K562 (cell line): ENCODE measurements at regions not wholly inside any gene's neighbourhood (a gene's known extent, or its start where the extent isn't known, plus 50 kb on each side); places are given as distances from the start of the nearest gene placed in this dataset.
"Not testable (repeated sequence)": the region's sequence is repeated elsewhere in the genome, so short reads cannot be mapped to it uniquely, and the experiment has no call there.

Source experiments
- ATAC-seq: fragments of 200-7000 bp; cut with Tn5 transposase; 3 replicates; pipeline ENCODE4 v1.9.1; 2020; ENCODE audit warnings: moderate library complexity
- BruUV-seq: library from RNA; stranded (reverse); fragments of 400-500 nt; replicated peaks from 2 replicates; lab custom pipeline; 2021; lab: Mats Ljungman, UMichigan
- CTCF ChIA-PET: fragments of 300-600 bp; formaldehyde crosslinking; extraction: SDS; loops from one replicate; lab custom pipeline; 2021; ENCODE audit warnings: low intra/inter-chr PET ratio; lab: Yijun Ruan, JAX
- POLR2A ChIA-PET: fragments of 300-600, 350-650 bp; sonication (Branson Sonifier 250); formaldehyde crosslinking; extraction: SDS; loops from one replicate; lab custom pipeline; 2021; ENCODE audit warnings: antibody characterized with exemption, inconsistent platforms; lab: Yijun Ruan, JAX
- DNase-seq, 4 experiments: peaks; one replicate each; pipeline versions ENCODE4 v3.0.0 to v3.0.0-alpha.2; 2011 to 2018; ENCODE audit warnings: low spot score in 3 of 4, mixed read lengths in 3 of 4; ENCODE audit errors: extremely low read depth in 1 of 4
- FAIRE-seq: peaks from 2 replicates; lab custom pipeline; 2011; peaks lifted over from hg19 to GRCh38; lab: Jason Lieb, UNC
- H2AFZ ChIP-seq: 2 replicates; pipeline ENCODE4 v1.6.0; 2011; ENCODE audit warnings: low read depth, low read length, control low read depth, inconsistent platforms
- H3K27ac ChIP-seq: fragments of 200-600 bp; 3 replicates; pipeline ENCODE4 v1.8.0; 2011; ENCODE audit warnings: low read depth, mild to moderate bottlenecking, control low read depth, inconsistent platforms, low read length, moderate library complexity, mixed read lengths; ENCODE audit errors: extremely low read depth
- H3K27me3 ChIP-seq, 2 experiments: fragments of 300-600 bp in 1 of 2; 2 replicates in 1 of 2; 3 replicates in 1 of 2; pipeline versions ENCODE4 v1.6.0 to v1.8.0; 2011; ENCODE audit warnings: inconsistent platforms in 2 of 2, low read length in 2 of 2, mild to moderate bottlenecking in 1 of 2, mixed read lengths in 1 of 2, moderate library complexity in 1 of 2; ENCODE audit not compliant: control insufficient read depth in 2 of 2, insufficient read depth in 2 of 2
- H3K36me3 ChIP-seq: fragments of 300-600 bp; 3 replicates; pipeline ENCODE4 v1.8.0; 2011; ENCODE audit warnings: mild to moderate bottlenecking, low read length, inconsistent platforms; ENCODE audit not compliant: control insufficient read depth, insufficient read depth
- H3K4me1 ChIP-seq, 2 experiments: fragments of 200-600 bp in 1 of 2; replicated peaks in 1 of 2; 2 replicates in 1 of 2; 3 replicates in 1 of 2; pipeline versions ENCODE4 v1.5.1 to v1.8.0; 2011; ENCODE audit warnings: inconsistent platforms in 2 of 2, low read length in 2 of 2, mild to moderate bottlenecking in 1 of 2, mixed read lengths in 1 of 2, moderate library complexity in 1 of 2; ENCODE audit not compliant: control insufficient read depth in 2 of 2, insufficient read depth in 2 of 2
- H3K4me2 ChIP-seq: 2 replicates; pipeline ENCODE4 v1.6.1; 2011; ENCODE audit warnings: low read length, control low read depth, inconsistent platforms, mixed read lengths; ENCODE audit not compliant: insufficient read depth
- H3K4me3 ChIP-seq: fragments of 200-600 bp; sonication (generic), shearing (Covaris generic); 2 replicates; pipeline ENCODE4 v1.5.1; 2016; ENCODE audit warnings: control low read depth, inconsistent platforms
- H3K79me2 ChIP-seq: fragments of 200-600 bp; 3 replicates; pipeline ENCODE4 v1.8.0; 2011; ENCODE audit warnings: low read length, inconsistent platforms; ENCODE audit not compliant: control insufficient read depth, insufficient read depth
- H3K9ac ChIP-seq, 2 experiments: 2 replicates each; pipeline versions ENCODE4 v1.6.0 to v1.6.1; 2011; ENCODE audit warnings: low read depth in 2 of 2, low read length in 2 of 2, control low read depth in 1 of 2, inconsistent platforms in 1 of 2, mild to moderate bottlenecking in 1 of 2, mixed read lengths in 1 of 2; ENCODE audit not compliant: insufficient read depth in 1 of 2
- H3K9me1 ChIP-seq: one replicate; pipeline ENCODE4 v1.6.0; 2011; ENCODE audit warnings: inconsistent platforms, mild to moderate bottlenecking, low read length, moderate library complexity; ENCODE audit not compliant: control insufficient read depth, insufficient read depth
- H3K9me3 ChIP-seq: replicated peaks from 2 replicates; pipeline ENCODE4 v1.5.1; 2011; ENCODE audit warnings: low read depth, low read length, inconsistent platforms; ENCODE audit not compliant: control insufficient read depth, insufficient read depth
- H4K20me1 ChIP-seq: replicated peaks from 2 replicates; pipeline ENCODE4 v1.6.1; 2011; ENCODE audit warnings: low read length, inconsistent platforms, mixed read lengths; ENCODE audit not compliant: control insufficient read depth, insufficient read depth
- DIDO1 ChIP-seq: fragments of 450-650 bp; IDR thresholded peaks from 2 replicates; pipeline ENCODE4 v1.6.1; 2016; ENCODE audit warnings: low read depth, missing biosample characterization, missing genetic modification characterization
- RFX5 ChIP-seq: IDR thresholded peaks from 2 replicates; pipeline ENCODE4 v1.6.1; 2011; ENCODE audit warnings: low read depth, mild to moderate bottlenecking, improper control_type of control experiment, low read length
- ZBTB11 ChIP-seq, 3 experiments: fragments of 200-800 bp in 1 of 3; fragments of 250-450 bp in 1 of 3; fragments of 450-650 bp in 1 of 3; sonication (Bioruptor Pico) in 1 of 3; sonication (Bioruptor generic) in 1 of 3; formaldehyde crosslinking in 1 of 3; IDR thresholded peaks; 2 replicates each; pipeline versions ENCODE4 v1.6.1 to v1.8.0; 2016 to 2022; ENCODE audit warnings: mild to moderate bottlenecking in 2 of 3, missing genetic modification characterization in 2 of 3, missing compliant biosample characterization in 1 of 3, moderate library complexity in 1 of 3
- ZNF431 ChIP-seq: sonication (generic); formaldehyde crosslinking; IDR thresholded peaks from 2 replicates; pipeline ENCODE4 v1.8.0; 2022; ENCODE audit warnings: mild to moderate bottlenecking, missing genetic modification reagents
- ZNF695 ChIP-seq: fragments of 450-650 bp; formaldehyde crosslinking; IDR thresholded peaks from 2 replicates; pipeline ENCODE4 v1.4.0; 2020; ENCODE audit warnings: mild to moderate bottlenecking, moderate library complexity
- WGBS: fragments of 100-300 bp; shearing (Covaris generic); methylation state at CpG from one replicate; pipeline ENCODE4 v1.1.6; 2016; ENCODE audit warnings: low coverage, mixed read lengths; ENCODE audit not compliant: insufficient coverage; ENCODE audit errors: missing lambda C conversion rate; 5-methylcytosine and 5-hydroxymethylcytosine counted together
- in situ Hi-C: fragments of 300-500 bp; cut with MboI; formaldehyde crosslinking; loops from 4 replicates; pipeline ENCODE4 v1.15.0; 2018; ENCODE audit warnings: inconsistent platforms, mixed read lengths
- intact Hi-C: fragments of 100-400 bp; cut with micrococcal nuclease; formaldehyde crosslinking; loops from 2 replicates; pipeline ENCODE4 v1.14.2; 2022
- TF ChIP-seq, protein P1 (sequence below): conservative IDR thresholded peaks from 2 replicates; pipeline ENCODE4 v1.6.1; 2011; ENCODE audit warnings: low read depth, mild to moderate bottlenecking, low read length; ENCODE audit not compliant: control insufficient read depth

DNA sequence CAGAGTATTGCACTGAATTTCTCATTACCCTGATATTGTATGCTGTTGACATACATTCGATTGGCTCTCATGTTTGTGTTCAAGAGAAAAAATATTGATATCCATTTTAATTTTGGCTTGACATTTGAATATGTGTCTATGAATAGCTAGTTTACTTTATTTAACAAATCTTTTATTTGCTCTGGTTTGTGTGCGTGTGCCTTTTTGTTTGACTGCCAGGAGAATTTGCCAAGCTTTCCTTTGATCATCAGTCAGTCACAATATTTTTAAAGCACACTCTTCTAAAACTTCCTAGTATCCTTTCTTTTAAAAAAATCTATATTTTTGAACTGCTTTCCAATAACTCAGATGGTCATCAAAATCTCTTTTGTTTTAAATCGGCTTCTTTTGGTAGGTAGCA is 179.3 kb upstream of the FLRT2 start:
- Histone ChIP-seq H3K27ac (no peak overlapping the region), H3K36me3 (no peaks in the 10 kb centered on the region), H3K4me3 (no peak overlapping the region), H3K4me2 (no peak overlapping the region), H3K4me1 (no peaks in the 10 kb centered on the region), H3K9me3 (no peaks in the 10 kb centered on the region), H4K20me1 (no peaks in the 10 kb centered on the region), H3K9me1 (no peaks in the 10 kb centered on the region), H3K27me3 (no peaks in the 10 kb centered on the region), H2AFZ (no peak overlapping the region), H3K9ac (no peak overlapping the region), H3K79me2 (no peaks in the 10 kb centered on the region)
- FAIRE-seq (no peak), ATAC-seq (no peak), DNase-seq (no peak)
- TF ChIP-seq ZNF695 (CRISPR knock-in tag) (no peak), RFX5 (no peak), DIDO1 (tag) (no peak), ZNF431 (CRISPR knock-in tag) (no peak), ZBTB11 (CRISPR knock-in tag; IDR thresholded peaks at IDR 0.05) (no peak)
- TF ChIP-seq, protein P1, sequence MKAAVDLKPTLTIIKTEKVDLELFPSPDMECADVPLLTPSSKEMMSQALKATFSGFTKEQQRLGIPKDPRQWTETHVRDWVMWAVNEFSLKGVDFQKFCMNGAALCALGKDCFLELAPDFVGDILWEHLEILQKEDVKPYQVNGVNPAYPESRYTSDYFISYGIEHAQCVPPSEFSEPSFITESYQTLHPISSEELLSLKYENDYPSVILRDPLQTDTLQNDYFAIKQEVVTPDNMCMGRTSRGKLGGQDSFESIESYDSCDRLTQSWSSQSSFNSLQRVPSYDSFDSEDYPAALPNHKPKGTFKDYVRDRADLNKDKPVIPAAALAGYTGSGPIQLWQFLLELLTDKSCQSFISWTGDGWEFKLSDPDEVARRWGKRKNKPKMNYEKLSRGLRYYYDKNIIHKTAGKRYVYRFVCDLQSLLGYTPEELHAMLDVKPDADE, result no peak
- in situ Hi-C loops (no loop called here), intact Hi-C loops (no loop called here)
- CTCF ChIA-PET, result no interaction called here
- POLR2A ChIA-PET, result no interaction called here
- WGBS, result 0% methylated on average over 3 of the region's 3 CpGs
- BruUV-seq, result no TSS peak

DNA sequence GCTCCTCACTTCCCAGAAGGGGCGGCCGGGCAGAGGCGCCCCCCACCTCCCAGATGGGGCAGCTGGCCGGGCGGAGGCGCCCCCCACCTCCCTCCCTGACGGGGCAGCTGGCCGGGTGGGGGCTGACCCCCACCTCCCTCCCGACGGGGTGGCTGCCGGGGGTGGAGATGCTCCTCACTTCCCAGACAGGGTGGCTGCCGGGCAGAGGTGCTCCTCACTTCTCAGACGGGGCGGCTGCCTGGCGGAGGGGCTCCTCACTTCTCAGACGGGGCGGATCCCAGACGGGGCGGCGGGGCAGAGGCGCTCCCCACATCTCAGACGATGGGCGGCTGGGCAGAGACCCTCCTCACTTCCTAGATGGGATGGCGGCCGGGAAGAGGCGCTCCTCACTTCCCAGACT is 177.4 kb upstream of the FLRT2 start:
- DNase-seq, POLR2A ChIA-PET: not testable (repeated sequence)

More for the DNA sequence above, 177.4 kb upstream of the FLRT2 start:
- H3K4me3 ChIP-seq, H3K27ac ChIP-seq, H3K9ac ChIP-seq, H3K9me1 ChIP-seq, H4K20me1 ChIP-seq, H3K4me2 ChIP-seq, H3K36me3 ChIP-seq, in situ Hi-C loops, H2AFZ ChIP-seq, H3K4me1 ChIP-seq, CTCF ChIA-PET, intact Hi-C loops, H3K79me2 ChIP-seq, H3K27me3 ChIP-seq, BruUV-seq, H3K9me3 ChIP-seq, FAIRE-seq, ATAC-seq: not testable (repeated sequence)
- 8% methylated on average over 5 of the region's 26 CpGs for WGBS
